SU-DHL-6 (cell line): ENCODE measurements at regions not wholly inside any gene's neighbourhood (a gene's known extent, or its start where the extent isn't known, plus 50 kb on each side); places are given as distances from the start of the nearest gene placed in this dataset.

Experiments
- H2AFZ ChIP-seq: fragments of 200-600 bp; sonication (generic); 2 replicates; pipeline ENCODE4 v1.6.1; 2014; ENCODE audit warnings: low read depth, mild to moderate bottlenecking, moderate library complexity, mixed read lengths, antibody characterized with exemption, low read length; ENCODE audit not compliant: severe bottlenecking
- H3F3A ChIP-seq: fragments of 200-600 bp; shearing (Covaris generic); 2 replicates; pipeline ENCODE4 v1.6.0; 2016; ENCODE audit warnings: antibody characterized with exemption, mild to moderate bottlenecking; ENCODE audit not compliant: insufficient read depth
- H3K27ac ChIP-seq: fragments of 200-600 bp; sonication (generic); 2 replicates; pipeline ENCODE4 v1.5.1; 2016; ENCODE audit warnings: low read depth, mild to moderate bottlenecking, low read length, moderate library complexity, mixed read lengths
- H3K27me3 ChIP-seq: fragments of 200-600 bp; sonication (generic), shearing (Covaris generic); 2 replicates; pipeline ENCODE4 v1.6.0; 2014; ENCODE audit warnings: mild to moderate bottlenecking, low read length
- H3K36me3 ChIP-seq: fragments of 200-600 bp; sonication (generic); 2 replicates; pipeline ENCODE4 v1.6.1; 2014; ENCODE audit warnings: mild to moderate bottlenecking, low read length, mixed read lengths
- H3K4me2 ChIP-seq: fragments of 300-600, 200-600 bp; shearing (Covaris generic), sonication (generic); 2 replicates; pipeline ENCODE4 v1.6.0; 2014; ENCODE audit warnings: low read length, low read depth, mild to moderate bottlenecking; ENCODE audit not compliant: poor library complexity, severe bottlenecking
- H3K4me3 ChIP-seq: fragments of 200-600 bp; sonication (generic); 2 replicates; pipeline ENCODE4 v1.5.1; 2014; ENCODE audit warnings: antibody characterized with exemption, low read length, mild to moderate bottlenecking, mixed read lengths; ENCODE audit not compliant: insufficient read depth, poor library complexity, severe bottlenecking
- H3K79me2 ChIP-seq: fragments of 200-600 bp; sonication (generic); 2 replicates; pipeline ENCODE4 v1.6.1; 2014; ENCODE audit warnings: mild to moderate bottlenecking, low read length, moderate library complexity; ENCODE audit not compliant: insufficient read depth
- H3K9ac ChIP-seq: fragments of 200-600 bp; sonication (generic); 2 replicates; pipeline ENCODE4 v1.7.0; 2014; ENCODE audit warnings: mild to moderate bottlenecking, low read length
- H3K9me2 ChIP-seq: fragments of 200-600 bp; sonication (generic); replicated peaks from 2 replicates; pipeline ENCODE4 v1.6.1; 2014; ENCODE audit warnings: low read length; ENCODE audit not compliant: insufficient read depth
- H3K9me3 ChIP-seq: fragments of 200-600 bp; sonication (generic); 2 replicates; pipeline ENCODE4 v1.6.1; 2014; ENCODE audit warnings: low read length, mixed read lengths; ENCODE audit not compliant: insufficient read depth
- H4K20me1 ChIP-seq: fragments of 200-600 bp; sonication (generic); 2 replicates; pipeline ENCODE4 v1.6.1; 2014; ENCODE audit warnings: low read depth, mild to moderate bottlenecking, antibody characterized with exemption, low read length, moderate library complexity, mixed read lengths
- CTCF ChIP-seq: fragments of 200-600 bp; sonication (generic); IDR thresholded peaks from one replicate; pipeline ENCODE4 v1.5.1; 2017; ENCODE audit warnings: antibody characterized with exemption, mild to moderate bottlenecking, low read length, moderate library complexity; ENCODE audit not compliant: insufficient read depth, poor library complexity, severe bottlenecking
- EZH2phosphoT487 ChIP-seq: fragments of 200-600 bp; sonication (generic), shearing (Covaris generic); conservative IDR thresholded peaks from 2 replicates; pipeline ENCODE4 v1.6.1; 2018; ENCODE audit warnings: mild to moderate bottlenecking, antibody characterized with exemption, low read length, moderate library complexity, mixed read lengths

GRCh38 chr1:55646181-55646580, 431.0 kb upstream of the USP24 start:
- H3K27me3 ChIP-seq, result no peaks in the 10 kb centered on the region
- no peak for TF ChIP-seq EZH2phosphoT487
- no peak for TF ChIP-seq CTCF
- H3K79me2 ChIP-seq, result no peaks in the 10 kb centered on the region
- H2AFZ ChIP-seq, result no peak overlapping the region
- no peak overlapping the region for H3K4me3 ChIP-seq
- no peaks in the 10 kb centered on the region for H3K36me3 ChIP-seq
- no peaks in the 10 kb centered on the region for H3K9me3 ChIP-seq
- H3K9ac ChIP-seq, result no peak overlapping the region
- no peak overlapping the region for H3K4me2 ChIP-seq
- no peaks in the 10 kb centered on the region for H4K20me1 ChIP-seq
- H3K9me2 ChIP-seq, result no peaks in the 10 kb centered on the region
- no peak overlapping the region for H3K27ac ChIP-seq
- no peaks in the 10 kb centered on the region for H3F3A ChIP-seq

- Histone ChIP-seq H3K9me2 (no peaks in the 10 kb centered on the region), H3F3A (no peaks in the 10 kb centered on the region), H3K9me3 (no peaks in the 10 kb centered on the region), H3K9ac (no peak overlapping the region), H3K27me3 (no peaks in the 10 kb centered on the region), H4K20me1 (no peaks in the 10 kb centered on the region), H3K27ac (no peak overlapping the region), H2AFZ (no peak overlapping the region), H3K4me3 (no peak overlapping the region), H3K4me2 (no peak overlapping the region), H3K36me3 (no peaks in the 10 kb centered on the region), H3K79me2 (no peaks in the 10 kb centered on the region)
- TF ChIP-seq EZH2phosphoT487, result no peak
- TF ChIP-seq CTCF, result no peak
Measured at GRCh38 chr1:55645270-55645669, 430.1 kb upstream of the USP24 start.

- no peaks in the 10 kb centered on the region for H4K20me1 ChIP-seq
Measured at GRCh38 chr1:55641947-55642346, 426.8 kb upstream of the USP24 start.

More at GRCh38 chr1:55641947-55642346, 426.8 kb upstream of the USP24 start:
- Histone ChIP-seq H3K27ac (no peak overlapping the region), H2AFZ (no peak overlapping the region), H3F3A (no peaks in the 10 kb centered on the region), H3K4me2 (no peak overlapping the region), H3K27me3 (no peaks in the 10 kb centered on the region), H3K9me3 (no peaks in the 10 kb centered on the region), H3K36me3 (no peaks in the 10 kb centered on the region), H3K79me2 (no peaks in the 10 kb centered on the region), H3K9me2 (no peaks in the 10 kb centered on the region), H3K4me3 (no peak overlapping the region), H3K9ac (no peak overlapping the region)
- TF ChIP-seq EZH2phosphoT487 (no peak), CTCF (no peak)
